22Rv1 (cell line): ENCODE measurements at regions not wholly inside any gene's neighbourhood (a gene's known extent, or its start where the extent isn't known, plus 50 kb on each side); places are given as distances from the start of the nearest gene placed in this dataset.

Source experiments
- ZFX ChIP-seq: fragments of 450-650 bp; IDR thresholded peaks from 2 replicates; pipeline ENCODE4 v1.6.1; 2017; ENCODE audit warnings: antibody characterized with exemption, borderline replicate concordance
- TF ChIP-seq, protein P1 (sequence below): fragments of 450-650 bp; IDR thresholded peaks from 2 replicates; pipeline ENCODE4 v1.5.1; 2017; ENCODE audit warnings: mild to moderate bottlenecking

DNA sequence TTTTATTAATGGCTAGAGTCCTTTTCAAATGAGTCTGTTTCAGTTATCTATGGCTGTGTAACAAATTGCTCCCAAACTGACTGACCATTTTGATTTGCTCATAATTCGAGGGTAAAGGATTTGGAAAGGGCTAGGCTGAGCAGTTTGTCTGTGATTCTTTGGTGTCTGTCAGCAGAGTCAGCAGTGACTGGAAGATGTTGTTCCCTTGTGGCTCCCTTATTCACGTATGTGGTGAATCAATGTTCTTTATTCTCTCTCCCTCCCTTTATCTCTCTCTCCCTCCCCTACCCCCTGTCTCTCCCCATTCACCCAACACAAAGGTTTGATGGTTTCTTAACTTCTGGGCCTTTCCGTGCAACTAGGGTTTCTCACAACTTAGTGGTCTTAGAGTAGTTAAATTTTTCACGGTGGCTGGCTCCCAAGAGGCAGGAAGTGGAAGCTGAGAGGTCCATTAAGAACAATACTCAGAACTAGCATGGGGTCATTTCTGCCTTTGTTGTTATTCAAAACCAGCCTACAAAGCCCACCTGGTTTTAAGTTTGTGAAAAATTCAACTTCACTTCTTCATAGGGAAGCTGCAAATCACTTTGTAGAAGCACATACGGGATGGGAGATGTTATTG, 772.5 kb upstream of the SLITRK1 start:
- TF ChIP-seq, protein P1, sequence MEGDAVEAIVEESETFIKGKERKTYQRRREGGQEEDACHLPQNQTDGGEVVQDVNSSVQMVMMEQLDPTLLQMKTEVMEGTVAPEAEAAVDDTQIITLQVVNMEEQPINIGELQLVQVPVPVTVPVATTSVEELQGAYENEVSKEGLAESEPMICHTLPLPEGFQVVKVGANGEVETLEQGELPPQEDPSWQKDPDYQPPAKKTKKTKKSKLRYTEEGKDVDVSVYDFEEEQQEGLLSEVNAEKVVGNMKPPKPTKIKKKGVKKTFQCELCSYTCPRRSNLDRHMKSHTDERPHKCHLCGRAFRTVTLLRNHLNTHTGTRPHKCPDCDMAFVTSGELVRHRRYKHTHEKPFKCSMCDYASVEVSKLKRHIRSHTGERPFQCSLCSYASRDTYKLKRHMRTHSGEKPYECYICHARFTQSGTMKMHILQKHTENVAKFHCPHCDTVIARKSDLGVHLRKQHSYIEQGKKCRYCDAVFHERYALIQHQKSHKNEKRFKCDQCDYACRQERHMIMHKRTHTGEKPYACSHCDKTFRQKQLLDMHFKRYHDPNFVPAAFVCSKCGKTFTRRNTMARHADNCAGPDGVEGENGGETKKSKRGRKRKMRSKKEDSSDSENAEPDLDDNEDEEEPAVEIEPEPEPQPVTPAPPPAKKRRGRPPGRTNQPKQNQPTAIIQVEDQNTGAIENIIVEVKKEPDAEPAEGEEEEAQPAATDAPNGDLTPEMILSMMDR = no peak
- TF ChIP-seq ZFX = no peak
